ENCODE measurements at regions not wholly inside any gene's neighbourhood (a gene's known extent, or its start where the extent isn't known, plus 50 kb on each side); places are given as distances from the start of the nearest gene placed in this dataset.

DNA sequence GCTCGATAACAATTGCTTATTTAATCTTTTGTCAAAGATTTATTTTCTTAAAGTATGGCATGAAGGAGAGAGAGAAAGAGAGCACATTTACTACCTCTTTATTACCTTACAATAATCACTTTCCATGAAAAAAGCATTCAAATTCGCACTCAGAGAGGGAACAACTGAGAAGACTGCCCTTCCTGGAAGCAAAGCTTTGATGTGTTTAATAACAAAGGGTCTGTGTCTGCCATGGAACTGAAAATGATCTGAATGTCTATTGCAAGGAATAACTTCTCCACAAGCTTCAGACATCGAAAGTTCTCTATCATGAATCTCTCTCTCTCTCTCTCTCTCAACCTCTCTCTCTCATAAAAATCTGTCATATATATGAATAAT lies 308.9 kb downstream of the HDGFL1 start:
- Histone ChIP-seq H3K9me2 (ENCODE audit: low read depth, low read length) (no peaks in the 10 kb centered on the region), H3F3A (ENCODE audit: insufficient read depth, low read length) (no peaks in the 10 kb centered on the region), H2AFZ (ENCODE audit: low read length) (no peak overlapping the region), H4K20me1 (ENCODE audit: insufficient read depth, low read length) (no peaks in the 10 kb centered on the region), H3K27me3 (ENCODE audit: insufficient read depth, low read length) (no peaks in the 10 kb centered on the region), H3K4me2 (ENCODE audit: low read length) (no peak overlapping the region), H3K36me3 (ENCODE audit: insufficient read depth, low read length) (no peaks in the 10 kb centered on the region), H3K27ac (ENCODE audit: low read depth, low read length, poor library complexity, severe bottlenecking) (no peak overlapping the region), H3K9me3 (ENCODE audit: low read length) (no peaks in the 10 kb centered on the region), H3K79me2 (ENCODE audit: insufficient read depth, low read length) (no peaks in the 10 kb centered on the region), H3K4me3 (ENCODE audit: low read depth, low read length, poor library complexity, severe bottlenecking) (no peak overlapping the region), H3K9ac (ENCODE audit: low read length) (no peak overlapping the region), H3K4me1 (ENCODE audit: insufficient read depth, low read length, severe bottlenecking) (no peaks in the 10 kb centered on the region)
- no peak for TF ChIP-seq EZH2 (IDR thresholded peaks at IDR 0.05; ENCODE audit: borderline replicate concordance, low read length)
- TF ChIP-seq, protein P1, sequence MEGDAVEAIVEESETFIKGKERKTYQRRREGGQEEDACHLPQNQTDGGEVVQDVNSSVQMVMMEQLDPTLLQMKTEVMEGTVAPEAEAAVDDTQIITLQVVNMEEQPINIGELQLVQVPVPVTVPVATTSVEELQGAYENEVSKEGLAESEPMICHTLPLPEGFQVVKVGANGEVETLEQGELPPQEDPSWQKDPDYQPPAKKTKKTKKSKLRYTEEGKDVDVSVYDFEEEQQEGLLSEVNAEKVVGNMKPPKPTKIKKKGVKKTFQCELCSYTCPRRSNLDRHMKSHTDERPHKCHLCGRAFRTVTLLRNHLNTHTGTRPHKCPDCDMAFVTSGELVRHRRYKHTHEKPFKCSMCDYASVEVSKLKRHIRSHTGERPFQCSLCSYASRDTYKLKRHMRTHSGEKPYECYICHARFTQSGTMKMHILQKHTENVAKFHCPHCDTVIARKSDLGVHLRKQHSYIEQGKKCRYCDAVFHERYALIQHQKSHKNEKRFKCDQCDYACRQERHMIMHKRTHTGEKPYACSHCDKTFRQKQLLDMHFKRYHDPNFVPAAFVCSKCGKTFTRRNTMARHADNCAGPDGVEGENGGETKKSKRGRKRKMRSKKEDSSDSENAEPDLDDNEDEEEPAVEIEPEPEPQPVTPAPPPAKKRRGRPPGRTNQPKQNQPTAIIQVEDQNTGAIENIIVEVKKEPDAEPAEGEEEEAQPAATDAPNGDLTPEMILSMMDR (IDR thresholded peaks at IDR 0.05; ENCODE audit: low read length): no peak

DNA sequence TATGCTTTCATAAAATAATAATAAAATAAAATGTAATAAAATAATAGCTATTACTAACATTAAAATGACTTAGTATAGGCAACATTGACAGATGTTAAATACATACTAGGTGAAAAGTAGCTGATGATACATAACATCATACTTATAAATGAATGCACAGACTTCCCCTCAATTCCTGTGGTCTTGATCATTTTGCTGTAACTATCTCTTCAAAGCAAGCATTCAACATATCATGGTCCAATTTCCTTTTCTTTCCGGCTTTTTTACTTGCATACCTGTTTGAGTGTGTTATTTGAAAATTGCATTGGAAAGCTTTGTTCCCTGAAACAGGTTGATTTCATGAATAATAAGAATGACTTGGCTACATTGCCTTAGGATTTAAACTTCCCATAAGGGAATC lies 309.3 kb downstream of the HDGFL1 start:
- H3F3A ChIP-seq (ENCODE audit: insufficient read depth, low read length): no peaks in the 10 kb centered on the region
- no peaks in the 10 kb centered on the region for H3K4me1 ChIP-seq (ENCODE audit: insufficient read depth, low read length, severe bottlenecking)
- H3K36me3 ChIP-seq (ENCODE audit: insufficient read depth, low read length): no peaks in the 10 kb centered on the region
- H3K9me2 ChIP-seq (ENCODE audit: low read depth, low read length): no peaks in the 10 kb centered on the region
- H3K9ac ChIP-seq (ENCODE audit: low read length): no peak overlapping the region
- no peak overlapping the region for H2AFZ ChIP-seq (ENCODE audit: low read length)
- H3K4me2 ChIP-seq (ENCODE audit: low read length): no peak overlapping the region
- H3K9me3 ChIP-seq (ENCODE audit: low read length): no peaks in the 10 kb centered on the region
- no peak overlapping the region for H3K27ac ChIP-seq (ENCODE audit: low read depth, low read length, poor library complexity, severe bottlenecking)
- H3K4me3 ChIP-seq (ENCODE audit: low read depth, low read length, poor library complexity, severe bottlenecking): no peak overlapping the region
- H3K79me2 ChIP-seq (ENCODE audit: insufficient read depth, low read length): no peaks in the 10 kb centered on the region
- no peaks in the 10 kb centered on the region for H3K27me3 ChIP-seq (ENCODE audit: insufficient read depth, low read length)
- H4K20me1 ChIP-seq (ENCODE audit: insufficient read depth, low read length): no peaks in the 10 kb centered on the region
- TF ChIP-seq, protein P1 (IDR thresholded peaks at IDR 0.05; ENCODE audit: low read length): no peak
- TF ChIP-seq EZH2 (IDR thresholded peaks at IDR 0.05; ENCODE audit: borderline replicate concordance, low read length): no peak

- Histone ChIP-seq H3K36me3 (ENCODE audit: insufficient read depth, low read length) (no peaks in the 10 kb centered on the region), H3K9me2 (ENCODE audit: low read depth, low read length) (no peaks in the 10 kb centered on the region), H4K20me1 (ENCODE audit: insufficient read depth, low read length) (no peaks in the 10 kb centered on the region), H3K4me3 (ENCODE audit: low read depth, low read length, poor library complexity, severe bottlenecking) (no peak overlapping the region), H3K9me3 (ENCODE audit: low read length) (no peaks in the 10 kb centered on the region), H3K4me2 (ENCODE audit: low read length) (no peak overlapping the region), H3K4me1 (ENCODE audit: insufficient read depth, low read length, severe bottlenecking) (no peaks in the 10 kb centered on the region), H2AFZ (ENCODE audit: low read length) (no peak overlapping the region), H3F3A (ENCODE audit: insufficient read depth, low read length) (no peaks in the 10 kb centered on the region), H3K27ac (ENCODE audit: low read depth, low read length, poor library complexity, severe bottlenecking) (no peak overlapping the region), H3K27me3 (ENCODE audit: insufficient read depth, low read length) (no peaks in the 10 kb centered on the region), H3K9ac (ENCODE audit: low read length) (no peak overlapping the region), H3K79me2 (ENCODE audit: insufficient read depth, low read length) (no peaks in the 10 kb centered on the region)
- no peak for TF ChIP-seq EZH2 (IDR thresholded peaks at IDR 0.05; ENCODE audit: borderline replicate concordance, low read length)
- TF ChIP-seq, protein P1 (IDR thresholded peaks at IDR 0.05; ENCODE audit: low read length): no peak
Measured at GRCh38 chr6:22880686-22881433, 311.5 kb downstream of the HDGFL1 start.

Data from OCI-LY1 (cell line).